ENCODE measurements at regions not wholly inside any gene's neighbourhood (a gene's known extent, or its start where the extent isn't known, plus 50 kb on each side); places are given as distances from the start of the nearest gene placed in this dataset.

- ChIA-PET CTCF (no interaction called here), POLR2A (ENCODE audit: unreplicated experiment) (no interaction called here)
- TF ChIP-seq FOS (IDR thresholded peaks at IDR 0.05; ENCODE audit: low read depth, low read length): no peak
- TF ChIP-seq BHLHE40 (IDR thresholded peaks at IDR 0.05; ENCODE audit: low read depth, low read length): no peak
- TF ChIP-seq SMC3 (IDR thresholded peaks at IDR 0.05; ENCODE audit: low read depth, low read length): no peak
- TF ChIP-seq CEBPB (IDR thresholded peaks at IDR 0.05; ENCODE audit: low read depth, low read length): no peak
- no peak for TF ChIP-seq CHD1 (IDR thresholded peaks at IDR 0.05; ENCODE audit: low read depth, low read length)
- TF ChIP-seq RFX5 (IDR thresholded peaks at IDR 0.05; ENCODE audit: low read depth, low read length): no peak
- TF ChIP-seq MAFK (IDR thresholded peaks at IDR 0.05; ENCODE audit: low read depth, low read length): no peak
- TF ChIP-seq MAZ (IDR thresholded peaks at IDR 0.05; ENCODE audit: borderline replicate concordance, low read depth, low read length): no peak
- TF ChIP-seq, protein P1, sequence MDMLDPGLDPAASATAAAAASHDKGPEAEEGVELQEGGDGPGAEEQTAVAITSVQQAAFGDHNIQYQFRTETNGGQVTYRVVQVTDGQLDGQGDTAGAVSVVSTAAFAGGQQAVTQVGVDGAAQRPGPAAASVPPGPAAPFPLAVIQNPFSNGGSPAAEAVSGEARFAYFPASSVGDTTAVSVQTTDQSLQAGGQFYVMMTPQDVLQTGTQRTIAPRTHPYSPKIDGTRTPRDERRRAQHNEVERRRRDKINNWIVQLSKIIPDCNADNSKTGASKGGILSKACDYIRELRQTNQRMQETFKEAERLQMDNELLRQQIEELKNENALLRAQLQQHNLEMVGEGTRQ (IDR thresholded peaks at IDR 0.05; ENCODE audit: low read depth, low read length): no peak
- no peak for TF ChIP-seq RAD21 (IDR thresholded peaks at IDR 0.05; ENCODE audit: low read length)
- TF ChIP-seq NFE2L2 (IDR thresholded peaks at IDR 0.05; ENCODE audit: low read depth, low read length): no peak
- TF ChIP-seq ELK1 (IDR thresholded peaks at IDR 0.05; ENCODE audit: borderline replicate concordance, low read depth, low read length): no peak
- no peak for TF ChIP-seq RCOR1 (IDR thresholded peaks at IDR 0.05; ENCODE audit: insufficient replicate concordance, low read length)
- no peak for TF ChIP-seq POLR2A (IDR thresholded peaks at IDR 0.05; ENCODE audit: low read depth, low read length)
- dilution Hi-C loops (cut with HindIII; ENCODE audit: low sequenced_read_pairs, unreplicated experiment) (no loop called here), in situ Hi-C loops (cut with MboI; ENCODE audit: low sequenced_read_pairs) (no loop called here), intact Hi-C loops (cut with micrococcal nuclease) (no loop called here)
- Histone ChIP-seq H3K4me1 (ENCODE audit: control insufficient read depth, insufficient read depth, low read length) (no peaks in the 10 kb centered on the region), H2BK15ac (ENCODE audit: low read depth, low read length) (no peak overlapping the region), H3K14ac (replicated peaks; ENCODE audit: low read depth, low read length) (no peak overlapping the region), H3K9me1 (ENCODE audit: insufficient read depth, low read length) (peaks cover 9% of the 10 kb centered on the region), H4K91ac (ENCODE audit: insufficient read depth, low read depth, low read length) (no peak overlapping the region), H2AFZ (replicated peaks; ENCODE audit: low read length, poor library complexity) (no peak overlapping the region), H3K18ac (ENCODE audit: low read depth, low read length) (no peak overlapping the region), H2BK5ac (ENCODE audit: low read depth, low read length, poor library complexity, severe bottlenecking) (no peak overlapping the region), H3K27ac (ENCODE audit: insufficient read depth, low read length) (no peak overlapping the region), H3K79me1 (ENCODE audit: low read depth in 1 of 2, low read length in 2 of 2) (no peaks in the 10 kb centered on the region), H3K36me3 (ENCODE audit: control insufficient read depth, insufficient read depth, low read length) (no peaks in the 10 kb centered on the region), H2AK5ac (ENCODE audit: low read depth, low read length) (no peak overlapping the region), H4K20me1 (ENCODE audit: insufficient read depth, low read length) (no peaks in the 10 kb centered on the region), H4K8ac (ENCODE audit: low read depth in 2 of 2, low read length in 2 of 2) (no peak overlapping the region), H2BK20ac (ENCODE audit: low read depth, low read length) (no peak overlapping the region), H3K4ac (ENCODE audit: low read depth, low read length) (no peak overlapping the region), H3K4me3 (ENCODE audit: insufficient read depth, low read depth, low read length) (no peak overlapping the region), H4K5ac (ENCODE audit: low read depth, low read length) (no peak overlapping the region), H3K27me3 (ENCODE audit: control insufficient read depth, insufficient read depth, low read length) (no peaks in the 10 kb centered on the region), H3K56ac (ENCODE audit: extremely low read depth, insufficient read depth, low read length) (no peak overlapping the region), H3K4me2 (ENCODE audit: low read depth, low read length) (no peak overlapping the region), H3K9ac (ENCODE audit: low read depth, low read length) (no peak overlapping the region), H2BK120ac (ENCODE audit: low read depth, low read length) (no peak overlapping the region), H3K9me3 (ENCODE audit: control insufficient read depth, insufficient read depth, low read length) (no peaks in the 10 kb centered on the region), H3K23ac (ENCODE audit: low read depth, low read length) (no peak overlapping the region), H2AK9ac (replicated peaks; ENCODE audit: low read depth, low read length, poor library complexity) (no peak overlapping the region)
- no CpG with 5 or more reads among the region's 3 CpGs for WGBS, 2 experiments (ENCODE audit: extremely low coverage in 2 of 2, insufficient read length in 1 of 2)
- DNase-seq (no peak), ATAC-seq (ENCODE audit: low read depth) (no peak)
- no TSS peak for BruUV-seq (replicated peaks)
Measured at GRCh38 chr13:73340069-73340468, 281.3 kb downstream of the KLF5 start.
